DMS 273 (cell line): ENCODE measurements at regions not wholly inside any gene's neighbourhood (a gene's known extent, or its start where the extent isn't known, plus 50 kb on each side); places are given as distances from the start of the nearest gene placed in this dataset.

Experiments used
- DNase-seq: peaks from one replicate; lab custom pipeline; 2025; ENCODE audit not compliant: unreplicated experiment; lab: John Stamatoyannopoulos, UW

- DNase-seq: no peak
Measured at GRCh38 chr14:76551906-76552305, 176.0 kb downstream of the ESRRB start.

- DNase-seq: peak; percentile 75
Measured at GRCh38 chr14:76564471-76565422, 188.8 kb downstream of the ESRRB start.

DNA sequence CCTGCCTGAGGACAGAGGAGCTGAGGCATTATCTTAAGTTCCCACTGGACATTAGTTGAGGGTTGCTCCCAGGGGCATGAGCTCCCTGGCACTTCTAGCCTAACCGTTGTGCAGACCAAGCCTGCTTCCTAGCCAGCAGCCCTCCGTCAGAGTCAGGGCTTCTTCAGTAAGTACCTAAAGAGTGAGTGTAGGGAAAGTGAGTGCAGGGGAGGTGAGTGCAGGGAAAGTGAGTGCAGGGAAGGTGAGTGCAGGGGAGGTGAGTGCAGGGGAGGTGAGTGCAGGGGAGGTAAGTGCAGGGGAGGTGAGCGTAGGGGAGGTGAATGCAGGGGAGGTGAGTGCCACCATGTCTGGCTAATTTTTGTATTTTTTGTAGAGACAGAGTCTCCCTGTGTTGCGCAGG lies 190.5 kb downstream of the ESRRB start:
- DNase-seq: no peak

DNA sequence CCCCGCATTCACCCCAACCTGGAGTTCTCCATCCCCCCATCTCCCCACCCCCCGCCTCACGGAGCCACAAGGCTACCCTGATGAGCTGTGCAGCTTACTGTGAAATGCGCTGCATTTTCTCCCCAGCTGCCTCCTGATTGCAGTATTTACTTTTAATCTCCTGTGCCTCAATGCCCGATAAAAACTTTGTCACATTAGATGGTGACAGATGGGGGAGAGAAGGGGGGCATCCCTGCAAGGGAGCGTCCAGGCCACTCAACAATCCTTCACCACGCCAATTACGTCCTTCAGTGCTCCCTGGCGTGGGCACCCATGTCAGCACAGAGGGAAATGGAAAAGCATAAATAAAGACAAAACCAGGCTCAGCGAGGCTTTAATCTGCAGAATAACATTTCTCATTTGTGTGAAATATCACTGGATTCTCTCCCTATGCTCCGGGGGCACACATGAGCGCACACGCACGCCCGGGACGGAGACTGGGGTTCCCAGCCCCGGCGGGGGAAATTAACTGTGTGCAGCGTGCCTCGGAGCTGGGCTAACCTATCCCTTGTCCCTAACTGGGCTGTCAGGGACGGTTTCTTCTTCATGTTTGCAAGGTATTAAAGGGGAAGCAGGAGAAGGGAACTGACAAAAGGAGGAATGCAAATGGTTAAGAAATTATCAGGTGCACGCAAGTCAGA lies 186.7 kb upstream of the VASH1 start:
- no peak for DNase-seq

DNA sequence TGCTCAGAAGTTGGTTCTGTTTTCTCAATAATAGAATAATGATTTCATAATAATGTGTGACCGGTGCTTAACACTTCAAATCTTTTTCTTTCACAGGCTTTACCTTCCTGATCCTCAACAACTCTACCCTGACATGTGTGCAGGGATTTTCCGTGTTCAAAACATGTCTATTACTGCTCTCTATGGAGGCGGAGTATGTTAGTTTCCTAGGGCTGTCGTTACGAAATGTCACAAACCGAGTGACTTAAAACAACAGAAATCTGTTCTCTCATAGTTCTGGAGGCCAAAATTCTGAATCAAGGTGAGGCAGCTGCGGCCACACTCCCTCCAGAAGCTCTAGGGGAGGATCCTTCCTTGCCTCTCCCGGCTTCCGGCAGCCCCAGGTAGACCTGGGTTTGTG lies 186.2 kb upstream of the VASH1 start:
- no peak for DNase-seq

GRCh38 chr14:76576047-76576741 lies 185.1 kb upstream of the VASH1 start:
- DNase-seq: peak; percentile 74

DNA sequence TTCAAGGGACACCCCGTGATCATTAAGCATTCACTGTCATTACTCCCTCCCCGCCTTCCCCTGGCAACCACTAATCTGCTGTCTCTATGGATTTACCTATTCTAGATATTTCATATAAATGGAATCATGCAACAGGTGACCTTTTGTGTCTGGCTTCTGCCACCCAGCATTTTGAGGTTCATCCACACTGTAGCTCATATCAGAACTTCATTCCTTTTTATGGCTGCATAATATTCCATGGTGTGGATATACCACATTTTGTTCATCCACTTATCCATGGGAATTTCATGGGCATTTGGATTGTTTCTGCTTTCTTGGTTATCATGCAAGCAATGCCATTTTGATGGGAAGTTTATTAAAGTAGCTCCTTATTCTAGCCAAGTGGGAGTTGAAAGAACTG lies 184.2 kb upstream of the VASH1 start:
- no peak for DNase-seq

DNA sequence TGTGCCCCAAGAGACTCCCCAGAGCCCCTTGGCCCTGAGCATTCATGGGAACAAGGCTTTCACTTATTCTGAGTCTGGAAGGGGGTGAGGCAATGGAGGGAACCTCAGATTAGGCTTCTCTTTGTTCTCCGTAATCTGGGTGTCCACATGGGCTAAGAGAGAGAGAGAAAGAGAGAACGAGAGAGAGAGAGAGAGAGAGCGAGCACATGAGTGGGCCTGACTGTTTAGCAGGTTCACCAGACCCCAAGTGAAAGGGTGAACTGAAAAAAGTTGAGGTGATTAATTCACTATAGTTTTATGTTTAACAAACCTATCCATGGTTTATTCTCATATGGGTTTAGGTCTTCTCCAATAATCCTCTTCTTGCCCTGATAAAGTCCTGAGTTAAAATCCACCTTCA lies 183.4 kb upstream of the VASH1 start:
- no peak for DNase-seq

GRCh38 chr14:76580399-76580798 lies 180.9 kb upstream of the VASH1 start:
- no peak for DNase-seq

- DNase-seq: no peak
Measured at GRCh38 chr14:76580967-76581366, 180.3 kb upstream of the VASH1 start.

- no peak for DNase-seq
Measured at GRCh38 chr14:76581592-76581991, 179.7 kb upstream of the VASH1 start.

DNA sequence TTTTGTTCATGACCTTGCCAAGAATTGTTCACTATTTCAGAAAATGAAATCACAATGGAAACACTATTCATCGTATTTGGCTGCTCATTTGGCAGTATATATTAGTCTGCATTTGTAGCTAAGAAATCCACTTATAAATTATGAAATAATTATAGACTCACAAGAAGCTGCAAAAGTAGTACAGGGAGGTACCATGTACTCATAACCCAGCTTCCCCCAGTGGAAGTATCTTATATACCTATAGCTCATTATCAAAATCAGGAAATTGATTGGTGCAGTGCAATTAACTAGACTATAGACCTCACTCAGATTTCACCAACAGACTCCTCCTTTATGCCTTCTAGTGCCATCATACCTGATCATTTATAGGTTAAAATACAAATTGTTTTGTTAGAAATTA lies 178.8 kb upstream of the VASH1 start:
- DNase-seq: no peak

DNA sequence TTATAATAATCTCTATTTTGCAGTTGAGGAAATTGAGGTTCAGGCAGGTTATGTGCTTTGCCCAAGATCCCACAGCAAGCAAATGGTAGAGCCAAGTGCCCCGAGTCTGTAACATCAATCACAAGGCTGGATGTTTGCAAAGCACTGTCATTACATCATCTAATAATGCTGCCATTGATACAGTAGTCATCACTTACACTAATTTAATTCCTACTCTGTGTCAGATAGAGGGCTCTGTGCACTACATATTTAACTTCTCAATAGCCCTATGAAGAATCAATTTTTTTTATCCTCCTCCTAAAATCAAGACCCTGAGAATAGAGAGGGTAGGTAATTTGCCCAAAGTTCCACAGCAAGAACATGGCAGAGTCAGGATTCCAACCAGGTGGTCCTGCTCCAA lies 178.1 kb upstream of the VASH1 start:
- no peak for DNase-seq

- DNase-seq: no peak
Measured at GRCh38 chr14:76583805-76584204, 177.5 kb upstream of the VASH1 start.

- DNase-seq: peak; percentile 79
Measured at GRCh38 chr14:76584271-76584702, 177.0 kb upstream of the VASH1 start.

DNA sequence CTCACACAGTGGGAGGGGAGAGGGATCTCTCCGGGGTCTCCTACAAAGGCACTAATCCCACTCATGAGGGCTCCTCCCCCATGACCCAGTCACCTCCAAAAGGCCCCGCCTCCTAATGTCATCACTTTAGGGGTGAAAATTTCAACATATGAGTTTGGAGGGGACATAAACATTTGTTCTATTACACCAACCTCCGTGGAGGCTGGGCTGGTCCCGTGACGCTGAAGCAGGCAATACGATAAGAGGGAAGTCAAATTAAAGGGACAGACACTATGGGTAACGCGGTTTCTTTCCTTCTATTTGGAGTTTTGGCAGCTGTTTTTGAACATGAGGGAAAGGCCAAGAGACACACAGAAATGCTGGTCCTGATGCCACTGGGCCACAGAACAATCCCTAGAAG lies 175.7 kb upstream of the VASH1 start:
- DNase-seq: no peak

GRCh38 chr14:76589246-76589645 lies 172.0 kb upstream of the VASH1 start:
- no peak for DNase-seq

- peak; percentile 25 for DNase-seq
Measured at GRCh38 chr14:76591266-76591665, 170.0 kb upstream of the VASH1 start.

- DNase-seq: no peak
Measured at GRCh38 chr14:76595266-76595665, 166.0 kb upstream of the VASH1 start.

- peak; percentile 18 for DNase-seq
Measured at GRCh38 chr14:76597387-76597786, 163.9 kb upstream of the VASH1 start.

- peak; percentile 57 for DNase-seq
Measured at GRCh38 chr14:76599141-76599540, 162.1 kb upstream of the VASH1 start.
